Rectal smooth muscle tissue (tissue), 1 donor: ENCODE measurements at regions not wholly inside any gene's neighbourhood (a gene's known extent, or its start where the extent isn't known, plus 50 kb on each side); places are given as distances from the start of the nearest gene placed in this dataset.

Experiments
- H3K27ac ChIP-seq: one replicate; pipeline ENCODE4 v1.7.0; 2013; ENCODE audit warnings: low read depth, low read length, inconsistent platforms
- H3K27me3 ChIP-seq: one replicate; pipeline ENCODE4 v1.7.0; 2013; ENCODE audit warnings: low read length; ENCODE audit not compliant: control insufficient read depth, insufficient read depth
- H3K36me3 ChIP-seq: one replicate; pipeline ENCODE4 v1.7.0; 2013; ENCODE audit warnings: low read length; ENCODE audit not compliant: control insufficient read depth, insufficient read depth
- H3K4me1 ChIP-seq: one replicate; pipeline ENCODE4 v1.7.0; 2013; ENCODE audit warnings: low read length; ENCODE audit not compliant: control insufficient read depth, insufficient read depth
- H3K4me3 ChIP-seq: one replicate; pipeline ENCODE4 v1.7.0; 2013; ENCODE audit warnings: low read length
- H3K9ac ChIP-seq: one replicate; pipeline ENCODE4 v1.7.0; 2013; ENCODE audit warnings: low read length

GRCh38 chr11:129696309-129696989, 119.2 kb upstream of the TMEM45B start:
- H3K9ac ChIP-seq: no peak overlapping the region
- no peak overlapping the region for H3K27ac ChIP-seq
- H3K4me1 ChIP-seq: no peaks in the 10 kb centered on the region
- no peaks in the 10 kb centered on the region for H3K27me3 ChIP-seq
- H3K4me3 ChIP-seq: no peak overlapping the region
- H3K36me3 ChIP-seq: no peaks in the 10 kb centered on the region

GRCh38 chr11:129698212-129698611, 117.4 kb upstream of the TMEM45B start:
- no peaks in the 10 kb centered on the region for H3K4me1 ChIP-seq
- H3K4me3 ChIP-seq: no peak overlapping the region
- H3K9ac ChIP-seq: no peak overlapping the region
- no peaks in the 10 kb centered on the region for H3K27me3 ChIP-seq
- no peaks in the 10 kb centered on the region for H3K36me3 ChIP-seq
- H3K27ac ChIP-seq: no peak overlapping the region

GRCh38 chr11:129699711-129700304, 115.8 kb upstream of the TMEM45B start:
- Histone ChIP-seq H3K4me3 (no peak overlapping the region), H3K9ac (no peak overlapping the region), H3K27me3 (no peaks in the 10 kb centered on the region), H3K27ac (no peak overlapping the region), H3K4me1 (no peaks in the 10 kb centered on the region), H3K36me3 (no peaks in the 10 kb centered on the region)

GRCh38 chr11:129700701-129701100, 114.9 kb upstream of the TMEM45B start:
- no peaks in the 10 kb centered on the region for H3K4me1 ChIP-seq
- H3K27ac ChIP-seq: no peak overlapping the region
- no peak overlapping the region for H3K9ac ChIP-seq
- no peaks in the 10 kb centered on the region for H3K36me3 ChIP-seq
- no peak overlapping the region for H3K4me3 ChIP-seq
- no peaks in the 10 kb centered on the region for H3K27me3 ChIP-seq

GRCh38 chr11:129701706-129702105, 113.9 kb upstream of the TMEM45B start:
- no peak overlapping the region for H3K27ac ChIP-seq

GRCh38 chr11:129702410-129703398, 112.9 kb upstream of the TMEM45B start:
- no peaks in the 10 kb centered on the region for H3K36me3 ChIP-seq
- no peaks in the 10 kb centered on the region for H3K4me1 ChIP-seq
- no peak overlapping the region for H3K4me3 ChIP-seq
- no peaks in the 10 kb centered on the region for H3K27me3 ChIP-seq
- no peak overlapping the region for H3K27ac ChIP-seq
- H3K9ac ChIP-seq: no peak overlapping the region

More at GRCh38 chr11:129701706-129702105, 113.9 kb upstream of the TMEM45B start:
- H3K36me3 ChIP-seq: no peaks in the 10 kb centered on the region
- H3K4me1 ChIP-seq: no peaks in the 10 kb centered on the region
- no peaks in the 10 kb centered on the region for H3K27me3 ChIP-seq
- no peak overlapping the region for H3K9ac ChIP-seq
- H3K4me3 ChIP-seq: no peak overlapping the region

- Histone ChIP-seq H3K4me1 (no peaks in the 10 kb centered on the region), H3K27me3 (no peaks in the 10 kb centered on the region), H3K4me3 (no peak overlapping the region), H3K36me3 (no peaks in the 10 kb centered on the region), H3K9ac (no peak overlapping the region), H3K27ac (no peak overlapping the region)
Measured at GRCh38 chr11:129703846-129704245, 111.8 kb upstream of the TMEM45B start.

- Histone ChIP-seq H3K27me3 (no peaks in the 10 kb centered on the region), H3K9ac (no peak overlapping the region), H3K27ac (no peak overlapping the region), H3K36me3 (no peaks in the 10 kb centered on the region), H3K4me1 (no peaks in the 10 kb centered on the region), H3K4me3 (no peak overlapping the region)
Measured at GRCh38 chr11:129704831-129705230, 110.8 kb upstream of the TMEM45B start.

GRCh38 chr11:129705341-129705740, 110.3 kb upstream of the TMEM45B start:
- no peaks in the 10 kb centered on the region for H3K4me1 ChIP-seq
- no peaks in the 10 kb centered on the region for H3K36me3 ChIP-seq
- H3K27me3 ChIP-seq: no peaks in the 10 kb centered on the region
- no peak overlapping the region for H3K9ac ChIP-seq
- H3K4me3 ChIP-seq: no peak overlapping the region
- H3K27ac ChIP-seq: no peak overlapping the region

GRCh38 chr11:129705933-129706332, 109.7 kb upstream of the TMEM45B start:
- Histone ChIP-seq H3K27ac (no peak overlapping the region), H3K4me1 (no peaks in the 10 kb centered on the region), H3K36me3 (no peaks in the 10 kb centered on the region), H3K4me3 (no peak overlapping the region), H3K27me3 (no peaks in the 10 kb centered on the region), H3K9ac (no peak overlapping the region)

GRCh38 chr11:129709801-129710398, 105.7 kb upstream of the TMEM45B start:
- Histone ChIP-seq H3K27ac (no peak overlapping the region), H3K36me3 (no peaks in the 10 kb centered on the region), H3K27me3 (no peaks in the 10 kb centered on the region), H3K4me1 (no peaks in the 10 kb centered on the region), H3K4me3 (no peak overlapping the region), H3K9ac (no peak overlapping the region)

GRCh38 chr11:129710423-129710822, 105.2 kb upstream of the TMEM45B start:
- H3K4me1 ChIP-seq: no peaks in the 10 kb centered on the region
- H3K27me3 ChIP-seq: no peaks in the 10 kb centered on the region
- H3K9ac ChIP-seq: no peak overlapping the region
- no peak overlapping the region for H3K4me3 ChIP-seq
- H3K27ac ChIP-seq: no peak overlapping the region
- H3K36me3 ChIP-seq: no peaks in the 10 kb centered on the region
